ENCODE measurements at regions not wholly inside any gene's neighbourhood (a gene's known extent, or its start where the extent isn't known, plus 50 kb on each side); places are given as distances from the start of the nearest gene placed in this dataset.

GRCh38 chr9:80020530-80020929 lies 448.8 kb downstream of the TLE4 start:
- no peaks in the 10 kb centered on the region for H3K4me1 Mint-ChIP-seq
- H3K9me3 Mint-ChIP-seq: peaks cover 7% of the 10 kb centered on the region
- no peak overlapping the region for H3K4me3 Mint-ChIP-seq
- no peaks in the 10 kb centered on the region for H3K27me3 Mint-ChIP-seq (ENCODE audit: low read depth)
- H3K36me3 Mint-ChIP-seq (ENCODE audit: low read depth): peaks cover 7% of the 10 kb centered on the region
- no peak overlapping the region for H3K27ac Mint-ChIP-seq
- no peak for TF ChIP-seq CTCF (IDR thresholded peaks at IDR 0.05; ENCODE audit: unreplicated experiment in 3 of 3)

- Mint-ChIP-seq H3K27me3 (ENCODE audit: low read depth) (no peaks in the 10 kb centered on the region), H3K27ac (no peak overlapping the region), H3K4me1 (no peaks in the 10 kb centered on the region), H3K36me3 (ENCODE audit: low read depth) (peaks cover 4% of the 10 kb centered on the region), H3K9me3 (peaks cover 7% of the 10 kb centered on the region), H3K4me3 (no peak overlapping the region)
- no peak for TF ChIP-seq CTCF (IDR thresholded peaks at IDR 0.05; ENCODE audit: unreplicated experiment in 3 of 3)
These were observed 448.3 kb downstream of the TLE4 start for GRCh38 chr9:80020056-80020455.

GRCh38 chr9:80013891-80014290 lies 442.1 kb downstream of the TLE4 start:
- H3K27ac Mint-ChIP-seq: peak overlapping the region in 1 of 3 experiments; percentile 84

GRCh38 chr9:80012557-80013330 lies 441.0 kb downstream of the TLE4 start:
- Mint-ChIP-seq H3K27me3 (ENCODE audit: low read depth) (no peaks in the 10 kb centered on the region), H3K36me3 (ENCODE audit: low read depth) (peaks cover 25% of the 10 kb centered on the region)

More at GRCh38 chr9:80013891-80014290, 442.1 kb downstream of the TLE4 start:
- TF ChIP-seq CTCF (IDR thresholded peaks at IDR 0.05; ENCODE audit: unreplicated experiment in 3 of 3): no peak
- no peak overlapping the region for H3K4me3 Mint-ChIP-seq
- H3K36me3 Mint-ChIP-seq (ENCODE audit: low read depth): peaks cover 21% of the 10 kb centered on the region
- H3K27me3 Mint-ChIP-seq (ENCODE audit: low read depth): no peaks in the 10 kb centered on the region
- no peaks in the 10 kb centered on the region for H3K4me1 Mint-ChIP-seq
- peaks cover 19% of the 10 kb centered on the region for H3K9me3 Mint-ChIP-seq

GRCh38 chr9:80009204-80009603 lies 437.4 kb downstream of the TLE4 start:
- TF ChIP-seq CTCF (IDR thresholded peaks at IDR 0.05; ENCODE audit: unreplicated experiment in 3 of 3): no peak
- peaks cover 5% of the 10 kb centered on the region for H3K4me1 Mint-ChIP-seq
- no peak overlapping the region for H3K4me3 Mint-ChIP-seq
- peaks cover 20% of the 10 kb centered on the region for H3K36me3 Mint-ChIP-seq (ENCODE audit: low read depth)
- peaks cover 19% of the 10 kb centered on the region for H3K9me3 Mint-ChIP-seq
- no peak overlapping the region for H3K27ac Mint-ChIP-seq
- H3K27me3 Mint-ChIP-seq (ENCODE audit: low read depth): no peaks in the 10 kb centered on the region

More at GRCh38 chr9:80012557-80013330, 441.0 kb downstream of the TLE4 start:
- peaks cover 19% of the 10 kb centered on the region for H3K9me3 Mint-ChIP-seq
- no peak for TF ChIP-seq CTCF (IDR thresholded peaks at IDR 0.05; ENCODE audit: unreplicated experiment in 3 of 3)
- H3K4me3 Mint-ChIP-seq: no peak overlapping the region
- H3K27ac Mint-ChIP-seq: peak overlapping the region in 1 of 3 experiments; percentile 84
- no peaks in the 10 kb centered on the region for H3K4me1 Mint-ChIP-seq

DNA sequence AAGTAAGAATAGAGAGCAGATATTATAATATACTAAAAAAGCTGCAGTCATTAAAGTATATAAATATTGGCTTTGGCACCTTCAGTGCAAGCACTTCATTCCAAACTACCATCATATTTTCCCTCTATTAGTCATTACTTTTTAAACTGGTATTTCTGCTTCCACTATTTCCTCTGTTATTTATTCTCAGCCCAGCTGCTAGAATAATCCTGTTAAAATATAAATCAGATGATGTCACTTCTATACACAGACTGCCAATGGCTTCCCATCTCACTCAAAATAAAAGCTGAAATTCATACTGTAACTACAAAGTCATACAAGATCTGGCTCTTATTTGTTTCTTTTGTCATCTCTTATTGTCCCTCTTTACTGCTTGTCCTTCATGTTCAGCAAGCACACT lies 432.9 kb downstream of the TLE4 start:
- no peak for TF ChIP-seq CTCF (IDR thresholded peaks at IDR 0.05; ENCODE audit: unreplicated experiment in 3 of 3)
- no peak overlapping the region for H3K27ac Mint-ChIP-seq
- H3K4me3 Mint-ChIP-seq: no peak overlapping the region
- no peaks in the 10 kb centered on the region for H3K9me3 Mint-ChIP-seq
- peaks cover 4% of the 10 kb centered on the region for H3K36me3 Mint-ChIP-seq (ENCODE audit: low read depth)
- no peaks in the 10 kb centered on the region for H3K27me3 Mint-ChIP-seq (ENCODE audit: low read depth)
- peaks cover 5% of the 10 kb centered on the region for H3K4me1 Mint-ChIP-seq
